ENCODE measurements at regions not wholly inside any gene's neighbourhood (a gene's known extent, or its start where the extent isn't known, plus 50 kb on each side); places are given as distances from the start of the nearest gene placed in this dataset.
"Not testable (repeated sequence)": the region's sequence is repeated elsewhere in the genome, so short reads cannot be mapped to it uniquely, and the experiment has no call there.

- TF ChIP-seq CTCF (conservative IDR thresholded peaks at IDR 0.05) = no peak
- no peak overlapping the region for H3K27ac ChIP-seq
Observed at GRCh38 chr2:129800686-129801085, 178.8 kb upstream of the RAB6C start.

GRCh38 chr2:129801575-129801974 is 177.9 kb upstream of the RAB6C start:
- H3K27ac ChIP-seq = no peak overlapping the region

GRCh38 chr2:129802290-129802689 is 177.2 kb upstream of the RAB6C start:
- TF ChIP-seq CTCF (conservative IDR thresholded peaks at IDR 0.05) = no peak
- H3K27ac ChIP-seq = no peak overlapping the region

More at GRCh38 chr2:129801575-129801974, 177.9 kb upstream of the RAB6C start:
- no peak for TF ChIP-seq CTCF (conservative IDR thresholded peaks at IDR 0.05)

GRCh38 chr2:129803032-129803431 is 176.4 kb upstream of the RAB6C start:
- TF ChIP-seq CTCF (conservative IDR thresholded peaks at IDR 0.05) = no peak
- H3K27ac ChIP-seq = no peak overlapping the region

GRCh38 chr2:129803871-129804270 is 175.6 kb upstream of the RAB6C start:
- TF ChIP-seq CTCF (conservative IDR thresholded peaks at IDR 0.05) = no peak
- H3K27ac ChIP-seq = no peak overlapping the region

GRCh38 chr2:129805899-129806298 is 173.6 kb upstream of the RAB6C start:
- TF ChIP-seq CTCF (conservative IDR thresholded peaks at IDR 0.05) = no peak

GRCh38 chr2:129806317-129806716 is 173.1 kb upstream of the RAB6C start:
- TF ChIP-seq CTCF (conservative IDR thresholded peaks at IDR 0.05) = no peak
- H3K27ac ChIP-seq = no peak overlapping the region

More at GRCh38 chr2:129805899-129806298, 173.6 kb upstream of the RAB6C start:
- H3K27ac ChIP-seq = no peak overlapping the region

GRCh38 chr2:129806990-129807389 is 172.5 kb upstream of the RAB6C start:
- H3K27ac ChIP-seq = no peak overlapping the region
- no peak for TF ChIP-seq CTCF (conservative IDR thresholded peaks at IDR 0.05)

- not testable (repeated sequence) for H3K27ac ChIP-seq
Observed at GRCh38 chr2:129807642-129808338, 171.7 kb upstream of the RAB6C start.

Data from VCaP (cell line).